ENCODE measurements at regions not wholly inside any gene's neighbourhood (a gene's known extent, or its start where the extent isn't known, plus 50 kb on each side); places are given as distances from the start of the nearest gene placed in this dataset.

DNA sequence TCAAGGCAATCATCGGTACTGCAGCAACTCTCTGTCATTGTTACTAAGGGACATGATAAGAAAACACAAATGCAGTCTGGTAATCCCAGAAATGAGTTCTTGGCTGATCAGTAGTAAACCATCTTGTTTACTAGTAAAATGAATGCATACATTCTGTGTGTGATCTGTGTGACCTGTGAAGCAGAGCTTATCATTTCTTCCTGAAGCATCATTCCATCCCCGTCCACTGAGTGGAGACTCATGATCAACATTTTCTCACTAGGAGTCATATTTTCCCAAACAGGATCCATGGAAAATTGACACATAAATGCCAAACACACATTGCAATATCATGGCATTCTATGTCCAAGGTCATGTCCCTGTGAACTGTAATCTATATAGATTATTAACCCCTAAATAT is 226.1 kb downstream of the ANKRD50 start:
- no peak for TF ChIP-seq RAD21 (conservative IDR thresholded peaks at IDR 0.05)
- TF ChIP-seq TAF1 (IDR thresholded peaks at IDR 0.05; ENCODE audit: low read depth) = no peak
- no peak for TF ChIP-seq EZH2 (IDR thresholded peaks at IDR 0.05; ENCODE audit: borderline replicate concordance, insufficient read depth, low read length, poor library complexity, severe bottlenecking)
- TF ChIP-seq POLR2AphosphoS5 (IDR thresholded peaks at IDR 0.05) = no peak
- TF ChIP-seq, protein P1, sequence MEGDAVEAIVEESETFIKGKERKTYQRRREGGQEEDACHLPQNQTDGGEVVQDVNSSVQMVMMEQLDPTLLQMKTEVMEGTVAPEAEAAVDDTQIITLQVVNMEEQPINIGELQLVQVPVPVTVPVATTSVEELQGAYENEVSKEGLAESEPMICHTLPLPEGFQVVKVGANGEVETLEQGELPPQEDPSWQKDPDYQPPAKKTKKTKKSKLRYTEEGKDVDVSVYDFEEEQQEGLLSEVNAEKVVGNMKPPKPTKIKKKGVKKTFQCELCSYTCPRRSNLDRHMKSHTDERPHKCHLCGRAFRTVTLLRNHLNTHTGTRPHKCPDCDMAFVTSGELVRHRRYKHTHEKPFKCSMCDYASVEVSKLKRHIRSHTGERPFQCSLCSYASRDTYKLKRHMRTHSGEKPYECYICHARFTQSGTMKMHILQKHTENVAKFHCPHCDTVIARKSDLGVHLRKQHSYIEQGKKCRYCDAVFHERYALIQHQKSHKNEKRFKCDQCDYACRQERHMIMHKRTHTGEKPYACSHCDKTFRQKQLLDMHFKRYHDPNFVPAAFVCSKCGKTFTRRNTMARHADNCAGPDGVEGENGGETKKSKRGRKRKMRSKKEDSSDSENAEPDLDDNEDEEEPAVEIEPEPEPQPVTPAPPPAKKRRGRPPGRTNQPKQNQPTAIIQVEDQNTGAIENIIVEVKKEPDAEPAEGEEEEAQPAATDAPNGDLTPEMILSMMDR (IDR thresholded peaks at IDR 0.05; ENCODE audit: poor library complexity, severe bottlenecking) = no peak
- TF ChIP-seq, protein P2, sequence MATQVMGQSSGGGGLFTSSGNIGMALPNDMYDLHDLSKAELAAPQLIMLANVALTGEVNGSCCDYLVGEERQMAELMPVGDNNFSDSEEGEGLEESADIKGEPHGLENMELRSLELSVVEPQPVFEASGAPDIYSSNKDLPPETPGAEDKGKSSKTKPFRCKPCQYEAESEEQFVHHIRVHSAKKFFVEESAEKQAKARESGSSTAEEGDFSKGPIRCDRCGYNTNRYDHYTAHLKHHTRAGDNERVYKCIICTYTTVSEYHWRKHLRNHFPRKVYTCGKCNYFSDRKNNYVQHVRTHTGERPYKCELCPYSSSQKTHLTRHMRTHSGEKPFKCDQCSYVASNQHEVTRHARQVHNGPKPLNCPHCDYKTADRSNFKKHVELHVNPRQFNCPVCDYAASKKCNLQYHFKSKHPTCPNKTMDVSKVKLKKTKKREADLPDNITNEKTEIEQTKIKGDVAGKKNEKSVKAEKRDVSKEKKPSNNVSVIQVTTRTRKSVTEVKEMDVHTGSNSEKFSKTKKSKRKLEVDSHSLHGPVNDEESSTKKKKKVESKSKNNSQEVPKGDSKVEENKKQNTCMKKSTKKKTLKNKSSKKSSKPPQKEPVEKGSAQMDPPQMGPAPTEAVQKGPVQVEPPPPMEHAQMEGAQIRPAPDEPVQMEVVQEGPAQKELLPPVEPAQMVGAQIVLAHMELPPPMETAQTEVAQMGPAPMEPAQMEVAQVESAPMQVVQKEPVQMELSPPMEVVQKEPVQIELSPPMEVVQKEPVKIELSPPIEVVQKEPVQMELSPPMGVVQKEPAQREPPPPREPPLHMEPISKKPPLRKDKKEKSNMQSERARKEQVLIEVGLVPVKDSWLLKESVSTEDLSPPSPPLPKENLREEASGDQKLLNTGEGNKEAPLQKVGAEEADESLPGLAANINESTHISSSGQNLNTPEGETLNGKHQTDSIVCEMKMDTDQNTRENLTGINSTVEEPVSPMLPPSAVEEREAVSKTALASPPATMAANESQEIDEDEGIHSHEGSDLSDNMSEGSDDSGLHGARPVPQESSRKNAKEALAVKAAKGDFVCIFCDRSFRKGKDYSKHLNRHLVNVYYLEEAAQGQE (IDR thresholded peaks at IDR 0.05; ENCODE audit: borderline replicate concordance) = no peak

All from neural cell (in vitro differentiated cells).